ENCODE measurements at regions not wholly inside any gene's neighbourhood (a gene's known extent, or its start where the extent isn't known, plus 50 kb on each side); places are given as distances from the start of the nearest gene placed in this dataset.

GRCh38 chr1:101162736-101163735, 73.8 kb upstream of the S1PR1 start:
- H3K4me3 Mint-ChIP-seq (ENCODE audit: unreplicated experiment), result no peak overlapping the region
- H3K4me1 Mint-ChIP-seq (ENCODE audit: low read depth), result no peaks in the 10 kb centered on the region
- H3K36me3 Mint-ChIP-seq (ENCODE audit: low read depth), result no peaks in the 10 kb centered on the region
- no peak overlapping the region for H3K27ac Mint-ChIP-seq (ENCODE audit: unreplicated experiment)
- no peak for TF ChIP-seq CTCF (IDR thresholded peaks at IDR 0.05)
- no peak for DNase-seq (ENCODE audit: low spot score)
- peaks cover 15% of the 10 kb centered on the region for H3K27me3 Mint-ChIP-seq (ENCODE audit: low read depth)
- H3K9me3 Mint-ChIP-seq (ENCODE audit: low read depth), result peaks cover 5% of the 10 kb centered on the region

- Mint-ChIP-seq H3K4me3 (ENCODE audit: unreplicated experiment) (no peak overlapping the region), H3K27me3 (ENCODE audit: low read depth) (peaks cover 18% of the 10 kb centered on the region), H3K27ac (ENCODE audit: unreplicated experiment) (no peak overlapping the region), H3K9me3 (ENCODE audit: low read depth) (peaks cover 5% of the 10 kb centered on the region), H3K4me1 (ENCODE audit: low read depth) (no peaks in the 10 kb centered on the region), H3K36me3 (ENCODE audit: low read depth) (no peaks in the 10 kb centered on the region)
- TF ChIP-seq CTCF (IDR thresholded peaks at IDR 0.05), result no peak
- DNase-seq (ENCODE audit: low spot score), result no peak
These were observed 74.5 kb upstream of the S1PR1 start for GRCh38 chr1:101162300-101162699.

- no peak overlapping the region for H3K27ac Mint-ChIP-seq (ENCODE audit: unreplicated experiment)
- H3K9me3 Mint-ChIP-seq (ENCODE audit: low read depth), result peaks cover 5% of the 10 kb centered on the region
These were observed 75.2 kb upstream of the S1PR1 start for GRCh38 chr1:101161619-101162018.

GRCh38 chr1:101158424-101158823, 78.4 kb upstream of the S1PR1 start:
- Mint-ChIP-seq H3K4me1 (ENCODE audit: low read depth) (no peaks in the 10 kb centered on the region), H3K27ac (ENCODE audit: unreplicated experiment) (no peak overlapping the region), H3K4me3 (ENCODE audit: unreplicated experiment) (no peak overlapping the region), H3K36me3 (ENCODE audit: low read depth) (no peaks in the 10 kb centered on the region), H3K27me3 (ENCODE audit: low read depth) (peaks cover 23% of the 10 kb centered on the region), H3K9me3 (ENCODE audit: low read depth) (peaks cover 5% of the 10 kb centered on the region)
- no peak for TF ChIP-seq CTCF (IDR thresholded peaks at IDR 0.05)
- no peak for DNase-seq (ENCODE audit: low spot score)

More at GRCh38 chr1:101161619-101162018, 75.2 kb upstream of the S1PR1 start:
- H3K36me3 Mint-ChIP-seq (ENCODE audit: low read depth), result no peaks in the 10 kb centered on the region
- no peaks in the 10 kb centered on the region for H3K4me1 Mint-ChIP-seq (ENCODE audit: low read depth)
- peaks cover 23% of the 10 kb centered on the region for H3K27me3 Mint-ChIP-seq (ENCODE audit: low read depth)
- H3K4me3 Mint-ChIP-seq (ENCODE audit: unreplicated experiment), result no peak overlapping the region
- DNase-seq (ENCODE audit: low spot score), result no peak
- TF ChIP-seq CTCF (IDR thresholded peaks at IDR 0.05), result no peak

GRCh38 chr1:101154547-101154946, 82.3 kb upstream of the S1PR1 start:
- Mint-ChIP-seq H3K9me3 (ENCODE audit: low read depth) (no peaks in the 10 kb centered on the region), H3K27me3 (ENCODE audit: low read depth) (peaks cover 14% of the 10 kb centered on the region), H3K4me3 (ENCODE audit: unreplicated experiment) (no peak overlapping the region), H3K36me3 (ENCODE audit: low read depth) (no peaks in the 10 kb centered on the region), H3K27ac (ENCODE audit: unreplicated experiment) (no peak overlapping the region), H3K4me1 (ENCODE audit: low read depth) (no peaks in the 10 kb centered on the region)
- no peak for TF ChIP-seq CTCF (IDR thresholded peaks at IDR 0.05)
- no peak for DNase-seq (ENCODE audit: low spot score)
